GM18873 (cell line): ENCODE measurements at regions not wholly inside any gene's neighbourhood (a gene's known extent, or its start where the extent isn't known, plus 50 kb on each side); places are given as distances from the start of the nearest gene placed in this dataset.
A peak's percentile ranks its signal among the peaks of the same experiment; 100 is the strongest.

Experiments
- ATAC-seq: cut with Tn5 transposase; IDR thresholded peaks from one replicate; pipeline ENCODE4 v1.9.1; 2021; ENCODE audit warnings: mild to moderate bottlenecking, moderate library complexity, moderate number of reproducible peaks; ENCODE audit not compliant: unreplicated experiment, low FRiP score

GRCh38 chr20:20890751-20891150, 178.3 kb upstream of the RALGAPA2 start:
- no peak for ATAC-seq

GRCh38 chr20:20888936-20889335, 176.5 kb upstream of the RALGAPA2 start:
- no peak for ATAC-seq

GRCh38 chr20:20888266-20888656, 175.8 kb upstream of the RALGAPA2 start:
- no peak for ATAC-seq

DNA sequence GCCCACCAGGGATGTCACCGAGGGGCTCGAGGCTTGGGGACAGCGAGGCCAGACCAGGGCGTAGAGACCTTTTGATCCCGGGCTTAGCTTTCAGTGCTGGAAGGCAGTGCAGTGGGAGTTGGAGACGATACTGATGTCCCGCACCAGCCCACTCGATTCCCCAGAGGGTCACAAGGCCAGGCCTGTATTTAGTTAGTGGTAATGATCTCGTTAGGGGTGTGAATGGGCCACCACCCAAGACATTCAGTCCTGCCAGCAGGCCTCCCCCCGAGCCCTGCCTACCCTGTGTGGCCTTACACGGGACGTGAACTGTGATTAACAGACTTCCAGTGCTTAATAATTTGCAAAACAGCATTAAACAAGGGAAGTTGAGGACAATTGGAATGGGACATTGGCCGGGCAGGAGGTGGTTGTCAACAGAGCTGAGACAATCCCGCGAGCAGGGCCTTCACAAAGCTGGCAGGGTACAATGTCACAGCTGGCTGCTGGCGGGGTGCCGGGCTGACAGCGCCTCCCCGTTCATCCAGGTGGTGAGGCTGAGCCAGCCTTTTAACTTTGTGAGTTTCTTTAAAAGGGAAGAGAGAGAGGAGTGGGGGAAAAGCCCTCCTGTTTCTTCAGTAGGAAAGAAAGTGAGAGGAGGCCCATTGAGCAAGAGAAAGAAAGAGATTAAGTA, 175.3 kb upstream of the RALGAPA2 start:
- no peak for ATAC-seq

GRCh38 chr20:20881808-20882207, 169.4 kb upstream of the RALGAPA2 start:
- no peak for ATAC-seq

- ATAC-seq, result no peak
Observed at GRCh38 chr20:20877079-20877478, 164.6 kb upstream of the RALGAPA2 start.

- ATAC-seq, result no peak
Observed at GRCh38 chr20:20875716-20876115, 163.3 kb upstream of the RALGAPA2 start.

- ATAC-seq, result no peak
Observed at GRCh38 chr20:20872428-20872827, 160.0 kb upstream of the RALGAPA2 start.

DNA sequence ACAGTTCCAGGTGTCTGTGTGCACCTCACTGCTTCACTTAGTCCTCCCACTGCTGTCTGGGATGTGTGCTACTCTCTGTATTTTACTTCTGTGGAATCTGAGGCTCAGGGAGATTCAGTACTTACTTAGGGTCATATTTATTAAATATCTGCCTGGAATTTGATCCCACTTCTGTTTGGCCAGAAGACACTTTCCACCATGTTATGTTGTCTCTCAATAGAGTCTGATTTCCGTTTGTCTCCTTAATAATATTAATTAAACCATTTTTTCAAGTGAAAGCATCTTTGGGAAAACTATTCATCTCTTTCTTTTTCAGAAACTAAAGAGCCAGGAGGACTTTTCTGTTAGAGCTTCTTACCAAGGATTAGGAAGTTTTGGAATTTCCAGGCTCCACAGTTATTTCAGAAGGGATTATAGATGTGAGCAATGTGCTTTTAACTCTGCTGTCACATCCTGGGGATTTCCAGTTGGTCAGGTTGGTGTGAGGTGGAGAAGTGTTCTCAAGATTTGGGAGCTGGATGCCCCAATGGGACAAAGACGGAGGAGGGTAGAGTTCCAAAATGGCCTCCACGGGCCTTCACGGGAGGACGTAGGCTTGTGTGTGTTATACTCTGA, 156.8 kb upstream of the RALGAPA2 start:
- no peak for ATAC-seq

DNA sequence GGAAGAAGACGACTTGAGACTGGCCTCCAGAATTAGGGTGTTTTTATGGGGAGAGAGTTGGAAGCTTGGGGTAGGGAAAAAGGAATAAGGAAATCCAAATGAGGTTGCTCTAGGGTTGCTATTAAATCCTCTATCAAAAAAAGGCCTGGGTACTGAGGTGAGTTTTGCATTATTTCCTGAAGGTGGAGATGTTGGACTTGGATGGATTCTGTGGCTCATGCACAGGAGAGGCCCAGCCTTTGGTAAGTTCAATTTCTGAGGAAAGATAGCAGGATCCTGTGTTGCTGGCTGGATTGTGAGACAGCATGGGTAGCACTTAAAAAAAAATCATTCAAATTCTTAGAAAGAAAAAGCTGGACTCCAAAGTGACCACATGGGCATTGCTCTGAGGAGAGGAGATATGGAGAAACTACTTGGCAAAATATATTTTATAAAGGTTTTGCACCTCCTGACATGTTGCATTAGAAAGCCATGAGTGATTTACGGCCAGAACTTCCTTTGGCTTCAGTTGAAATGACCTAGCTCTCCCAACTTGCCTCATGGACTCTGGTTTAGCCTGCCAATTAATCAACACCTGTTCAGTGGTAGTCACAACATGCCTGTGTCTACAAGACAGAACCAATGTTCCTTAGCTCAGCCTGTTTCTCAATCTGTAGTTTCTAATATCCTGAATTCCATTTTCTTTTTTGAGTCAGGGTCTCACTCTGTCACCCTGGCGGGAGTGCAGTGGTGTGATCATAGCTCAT, 152.1 kb upstream of the RALGAPA2 start:
- no peak for ATAC-seq

DNA sequence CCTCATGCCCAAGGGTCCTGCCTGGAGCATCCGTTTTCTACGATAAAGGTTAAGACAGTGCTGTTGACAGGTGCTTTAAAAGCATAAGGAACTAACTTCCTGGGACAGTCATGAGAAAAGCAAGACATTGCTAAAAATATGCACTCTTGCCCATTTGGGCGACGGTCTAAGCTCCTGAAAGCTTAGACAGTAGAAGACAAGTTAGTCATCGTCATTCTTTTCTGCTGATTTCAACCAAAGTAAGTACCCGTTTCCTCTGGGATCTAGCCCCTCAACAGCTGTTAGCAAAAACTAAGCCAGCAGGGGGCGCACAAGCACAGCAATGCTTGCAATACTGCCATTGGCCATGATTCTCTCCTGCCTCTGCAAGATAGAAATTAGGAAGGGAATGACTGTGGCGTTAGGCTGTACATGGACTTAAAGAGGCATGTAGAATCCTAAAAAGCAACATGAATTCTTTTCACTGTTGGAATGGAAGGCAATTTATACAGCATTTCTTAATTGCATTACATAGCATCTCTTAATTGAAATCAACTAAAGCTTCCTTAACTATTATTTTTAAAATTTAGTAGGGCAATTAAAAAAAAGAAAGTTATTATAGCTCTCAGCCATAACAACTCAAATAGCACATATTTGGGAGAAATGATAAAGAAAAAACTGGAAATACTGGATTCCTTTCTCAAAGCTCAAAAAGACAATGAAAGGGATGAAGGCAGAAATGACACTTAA, 147.8 kb upstream of the RALGAPA2 start:
- ATAC-seq, result peak; percentile 79

GRCh38 chr20:20859510-20859909, 147.1 kb upstream of the RALGAPA2 start:
- ATAC-seq, result no peak

DNA sequence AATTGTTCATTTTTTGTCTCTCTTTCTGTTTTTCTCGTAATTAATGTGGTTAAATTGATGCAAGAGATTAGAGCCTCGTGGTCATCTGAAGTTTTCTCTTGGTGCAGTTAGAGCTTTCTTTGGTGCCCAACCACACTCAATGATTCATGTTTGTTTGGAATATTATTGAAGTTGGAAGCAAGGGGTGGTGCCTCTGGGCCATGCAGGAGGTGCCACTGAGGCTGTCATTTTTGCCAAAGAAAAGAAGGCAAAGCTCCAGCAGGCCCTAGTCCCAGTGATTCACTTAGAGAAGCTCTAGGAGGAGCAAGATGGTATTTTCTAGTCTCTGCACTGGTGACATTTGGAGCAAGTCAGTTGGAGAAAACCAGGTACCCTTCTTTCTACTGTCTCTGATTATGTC, 144.5 kb upstream of the RALGAPA2 start:
- no peak for ATAC-seq

GRCh38 chr20:20856306-20856705, 143.9 kb upstream of the RALGAPA2 start:
- ATAC-seq, result no peak

DNA sequence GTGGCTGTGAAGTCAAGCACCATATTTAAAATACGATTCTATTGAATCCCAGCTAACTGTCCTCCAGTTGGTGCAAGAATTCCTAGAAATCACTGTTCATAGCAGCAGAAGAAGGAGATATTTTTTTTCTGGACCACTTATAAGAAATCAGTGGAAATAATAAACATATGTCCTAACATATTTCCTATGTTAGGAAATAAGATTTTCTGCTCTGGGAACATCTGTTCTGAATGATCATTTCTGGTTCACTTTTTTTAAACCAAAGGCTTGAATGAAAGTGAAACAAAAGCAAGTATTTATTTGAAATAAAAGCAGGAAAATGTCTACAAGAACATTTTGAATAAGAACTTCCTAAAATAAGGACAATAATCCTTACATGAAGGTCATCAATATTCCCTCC, 138.9 kb upstream of the RALGAPA2 start:
- no peak for ATAC-seq

DNA sequence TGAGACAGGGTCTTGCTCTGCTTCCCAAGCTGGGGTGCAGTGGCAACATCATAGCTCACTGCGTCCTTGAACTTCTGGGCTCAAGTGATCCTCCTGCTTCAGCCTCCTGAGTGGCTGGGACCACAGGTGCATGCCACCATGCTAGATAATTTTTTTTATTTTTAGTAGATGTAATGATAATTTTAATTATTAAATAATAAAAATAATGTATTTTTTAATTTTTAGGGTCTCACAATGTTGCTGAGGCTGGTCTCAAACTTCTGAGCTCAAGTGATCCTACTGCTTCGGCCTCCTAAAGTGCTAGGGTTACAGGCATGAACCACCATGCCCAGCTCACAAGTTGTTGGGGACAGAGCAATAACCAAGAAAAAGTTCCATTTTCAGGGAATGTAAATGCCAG, 138.0 kb upstream of the RALGAPA2 start:
- ATAC-seq, result no peak

- ATAC-seq, result no peak
Observed at GRCh38 chr20:20849161-20849560, 136.7 kb upstream of the RALGAPA2 start.

DNA sequence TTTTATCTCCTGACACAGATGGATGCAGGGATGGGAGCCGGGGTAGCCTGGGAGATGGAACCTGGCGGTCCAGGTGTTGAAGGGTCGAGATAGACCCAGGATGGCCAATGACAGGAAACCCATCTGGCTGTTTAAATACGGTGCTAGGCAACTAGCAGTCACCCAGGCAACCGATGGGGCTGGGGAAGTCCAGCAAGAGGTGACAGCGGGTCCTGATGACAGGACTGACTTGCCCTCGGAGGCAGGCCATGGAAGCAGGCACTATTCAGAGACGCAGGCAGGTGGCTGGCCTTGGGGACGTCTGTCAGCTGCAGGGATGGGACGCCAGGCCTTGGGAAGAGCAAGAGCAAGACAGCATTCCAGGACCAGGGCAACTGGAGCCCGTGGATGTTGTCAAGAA, 135.4 kb upstream of the RALGAPA2 start:
- ATAC-seq, result no peak

GRCh38 chr20:20843982-20844381, 131.5 kb upstream of the RALGAPA2 start:
- ATAC-seq, result no peak

- no peak for ATAC-seq
Observed at GRCh38 chr20:20839771-20840170, 127.3 kb upstream of the RALGAPA2 start.

DNA sequence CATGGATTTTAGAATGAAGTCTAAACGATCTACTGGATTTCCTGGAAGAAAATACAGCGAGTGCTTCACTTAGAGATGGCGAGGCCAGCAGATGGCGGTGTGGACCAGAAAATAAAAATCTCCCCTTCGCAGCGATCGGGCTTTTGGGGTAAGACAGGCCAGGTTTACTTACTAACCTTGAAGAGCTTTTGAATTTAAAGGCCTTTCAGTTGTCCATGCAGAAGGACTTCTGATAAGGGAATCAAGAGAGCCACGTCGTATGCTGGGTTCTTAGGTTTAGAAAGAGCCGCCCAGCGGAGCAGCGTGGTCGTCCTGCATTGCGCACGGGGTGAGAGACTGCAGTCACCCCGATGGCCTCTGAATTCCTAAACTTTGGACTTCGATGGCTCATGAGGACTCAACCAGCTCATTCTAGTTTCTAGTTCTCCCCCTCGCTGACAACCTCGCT, 125.2 kb upstream of the RALGAPA2 start:
- ATAC-seq, result no peak
